HG03095 (cell line): ENCODE measurements at regions not wholly inside any gene's neighbourhood (a gene's known extent, or its start where the extent isn't known, plus 50 kb on each side); places are given as distances from the start of the nearest gene placed in this dataset.
"Not testable (repeated sequence)": the region's sequence is repeated elsewhere in the genome, so short reads cannot be mapped to it uniquely, and the experiment has no call there.

Experiments used
- ATAC-seq: cut with Tn5 transposase; IDR thresholded peaks from one replicate; pipeline ENCODE4 v1.9.1; 2021; ENCODE audit warnings: moderate library complexity; ENCODE audit not compliant: unreplicated experiment

- ATAC-seq, result no peak
Observed at GRCh38 chr2:194491409-194492115, 1165.5 kb upstream of the SLC39A10 start.

DNA sequence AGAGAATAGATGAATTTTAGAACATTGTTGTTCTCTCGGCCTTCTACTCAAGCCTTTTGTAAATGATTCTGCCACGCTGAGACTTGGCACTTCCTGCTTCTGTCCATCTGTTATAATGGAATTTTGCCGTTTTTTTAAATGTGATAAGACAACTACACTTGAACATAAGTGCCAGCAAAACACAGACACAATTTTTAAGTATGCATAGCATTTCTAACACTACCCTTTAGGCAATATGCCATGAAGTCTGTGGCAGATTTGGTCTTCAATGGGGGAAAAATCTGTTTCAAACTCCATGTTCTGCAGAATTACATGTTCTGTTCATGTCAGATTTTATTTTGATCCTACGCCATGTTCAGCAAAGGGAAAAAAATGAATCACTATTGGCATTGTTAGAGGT lies 1170.7 kb upstream of the SLC39A10 start:
- no peak for ATAC-seq

DNA sequence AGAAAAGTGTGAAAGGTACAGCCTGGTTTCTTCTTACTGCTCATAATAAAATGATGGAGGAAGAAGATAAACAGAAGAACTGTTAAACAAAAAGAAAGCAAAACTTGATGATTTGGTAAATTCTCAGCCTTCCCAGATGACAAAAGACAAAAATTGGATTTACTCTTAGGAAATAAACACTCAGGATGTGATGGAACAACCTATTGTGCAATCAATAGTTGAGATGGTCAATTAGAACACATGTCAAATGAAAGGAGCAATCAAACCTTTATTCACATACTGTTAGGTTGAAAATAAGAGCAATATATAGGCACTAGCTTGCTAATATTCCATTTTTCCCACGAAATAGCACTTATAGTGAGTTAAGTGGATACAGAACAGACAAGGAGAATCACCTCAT lies 1174.0 kb upstream of the SLC39A10 start:
- no peak for ATAC-seq

- no peak for ATAC-seq
Observed at GRCh38 chr2:194465641-194466040, 1191.4 kb upstream of the SLC39A10 start.

DNA sequence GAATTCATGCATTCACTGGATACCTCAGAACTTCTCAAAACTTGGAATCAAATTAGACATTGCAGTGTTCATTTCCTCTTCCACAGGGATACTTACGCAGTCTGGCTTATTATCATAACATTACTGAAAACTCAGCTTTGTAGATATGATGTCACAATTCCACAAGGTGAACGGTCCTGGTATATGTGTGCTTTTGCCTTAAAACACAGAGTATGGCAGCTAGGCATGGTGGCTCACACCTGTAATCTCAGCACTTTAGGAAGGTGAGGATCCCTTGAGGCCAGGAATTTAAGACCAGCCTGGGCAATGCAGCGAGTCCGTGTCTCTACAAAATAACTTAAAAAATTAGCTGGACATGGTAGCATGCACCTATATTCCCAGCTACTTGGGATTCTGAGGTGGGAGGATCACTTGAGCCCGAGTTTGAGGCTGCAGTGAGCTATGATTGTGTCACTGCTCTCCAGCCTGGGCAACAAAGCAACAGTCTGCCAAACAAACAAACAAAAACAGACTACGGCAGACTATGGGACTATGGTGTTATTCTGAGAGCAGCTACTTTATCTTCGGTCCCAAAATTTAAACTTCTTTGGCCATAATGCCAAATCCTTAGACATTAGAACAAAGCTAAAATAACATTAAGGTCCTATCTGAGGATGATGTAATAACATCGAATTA lies 1191.9 kb upstream of the SLC39A10 start:
- no peak for ATAC-seq

DNA sequence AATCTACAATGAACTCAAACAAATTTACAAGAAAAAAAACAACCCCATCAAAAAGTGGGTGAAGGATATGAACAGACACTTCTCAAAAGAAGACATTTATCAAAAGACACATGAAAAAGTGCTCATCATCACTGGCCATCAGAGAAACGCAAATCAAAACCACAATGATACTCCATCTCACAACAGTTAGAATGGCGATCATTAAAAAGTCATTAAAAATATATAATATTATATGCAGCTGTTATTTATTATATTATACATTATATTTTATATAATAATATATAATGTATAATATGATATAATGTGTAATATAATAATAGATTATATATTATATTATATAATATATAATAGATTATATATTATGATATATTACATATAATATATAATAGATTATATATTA lies 1194.1 kb upstream of the SLC39A10 start:
- not testable (repeated sequence) for ATAC-seq

DNA sequence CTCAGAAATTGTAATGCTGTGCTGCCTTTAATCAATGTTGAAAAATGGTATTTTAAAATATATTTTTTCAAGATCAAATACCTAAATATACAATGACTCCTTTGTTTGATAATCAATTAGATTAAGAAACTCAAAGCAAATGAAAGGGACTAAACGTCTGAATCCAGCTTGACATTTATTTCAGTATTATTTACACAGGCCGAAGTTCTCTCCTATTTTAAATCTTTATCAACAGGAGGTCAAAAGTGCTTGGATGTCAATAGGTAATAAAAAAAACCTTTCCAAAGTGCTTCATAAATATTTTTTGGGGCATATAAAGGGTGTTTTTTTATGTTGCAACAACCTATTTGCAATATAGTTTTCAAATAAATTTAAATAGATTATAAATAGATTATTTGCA lies 1201.7 kb upstream of the SLC39A10 start:
- no peak for ATAC-seq

GRCh38 chr2:194452504-194452903 lies 1204.5 kb upstream of the SLC39A10 start:
- ATAC-seq, result no peak

GRCh38 chr2:194445226-194445625 lies 1211.8 kb upstream of the SLC39A10 start:
- no peak for ATAC-seq

- no peak for ATAC-seq
Observed at GRCh38 chr2:194443926-194444325, 1213.1 kb upstream of the SLC39A10 start.

DNA sequence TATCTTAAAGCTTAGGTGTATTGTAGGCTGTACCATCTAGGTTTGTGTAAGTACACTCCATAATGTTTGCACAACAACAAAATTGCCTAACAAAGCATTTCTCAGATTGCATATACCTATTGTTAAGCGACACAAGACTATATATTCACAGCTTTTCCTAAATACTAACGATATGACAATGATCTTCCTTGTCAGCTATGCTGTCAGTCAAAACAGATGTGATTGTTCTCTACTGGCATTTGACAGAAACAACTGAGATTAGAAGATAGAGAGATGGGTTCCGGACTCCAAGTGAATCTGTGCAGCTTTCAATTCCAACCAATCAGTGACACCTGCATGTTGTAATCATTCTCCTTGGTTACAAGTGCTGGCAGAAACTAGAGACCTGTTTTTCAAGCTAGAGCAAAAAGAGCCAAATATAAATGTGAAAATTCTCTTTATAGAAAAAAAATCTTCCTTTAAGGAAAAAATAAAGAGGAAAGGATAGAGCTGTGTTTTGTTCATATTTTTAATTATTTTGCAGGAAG lies 1232.3 kb upstream of the SLC39A10 start:
- no peak for ATAC-seq

GRCh38 chr2:194411221-194411620 lies 1245.8 kb upstream of the SLC39A10 start:
- no peak for ATAC-seq

- ATAC-seq, result no peak
Observed at GRCh38 chr2:194395818-194396217, 1261.2 kb upstream of the SLC39A10 start.

DNA sequence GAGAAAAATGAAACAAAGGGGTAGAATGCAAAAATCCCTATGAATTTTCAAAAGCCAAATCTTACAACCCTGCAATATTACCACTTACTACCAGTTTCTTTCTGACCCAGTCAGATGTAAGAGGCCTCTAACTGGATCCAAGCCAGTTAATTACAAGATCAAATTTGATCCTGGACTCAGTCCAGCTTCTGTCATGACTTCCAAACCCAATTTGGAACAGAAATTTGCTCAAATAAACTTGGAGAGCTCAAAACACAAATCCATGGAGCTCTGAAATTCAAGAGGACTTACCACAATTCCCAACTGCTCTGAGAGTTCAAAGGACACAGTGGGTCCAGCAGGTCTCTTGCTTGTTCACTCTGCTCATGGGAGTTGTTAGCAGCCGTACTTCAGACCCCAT lies 1271.7 kb upstream of the SLC39A10 start:
- no peak for ATAC-seq

DNA sequence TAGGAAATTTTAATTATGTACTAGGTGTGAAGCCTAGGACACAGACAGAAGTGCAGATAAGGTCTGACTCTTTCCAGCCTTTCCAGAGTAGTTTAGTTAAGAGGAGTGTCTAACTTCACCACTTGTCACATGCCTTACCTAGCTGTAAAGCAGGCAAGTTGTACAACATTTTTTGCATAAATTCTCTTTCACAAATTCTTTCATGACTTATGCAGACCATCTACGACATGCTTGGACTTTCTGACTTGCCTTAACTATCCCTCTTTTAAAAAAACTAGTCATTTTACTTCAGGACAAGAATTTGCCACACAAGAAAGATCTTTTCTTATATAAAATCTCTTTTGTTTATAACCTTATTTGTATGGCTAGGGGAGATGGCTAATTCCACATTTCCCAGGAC lies 1273.6 kb upstream of the SLC39A10 start:
- no peak for ATAC-seq

DNA sequence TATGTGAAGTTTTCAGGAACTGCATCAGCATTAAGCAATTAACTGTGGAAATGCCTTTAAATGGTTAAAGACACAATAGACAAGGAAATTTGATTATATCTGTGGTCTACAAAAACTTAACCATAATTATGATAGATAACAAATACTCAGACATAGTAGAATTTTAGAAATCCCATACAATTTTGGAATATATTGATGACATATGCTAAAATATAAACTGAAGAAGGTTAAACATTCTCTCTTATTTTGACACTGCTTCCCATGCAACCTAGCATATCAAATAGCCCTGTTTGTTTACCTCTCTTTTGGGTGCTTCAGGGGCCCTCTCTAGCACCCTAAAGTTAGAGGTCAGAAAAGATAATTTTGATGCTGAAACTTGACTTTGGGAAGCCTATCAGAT lies 1274.8 kb upstream of the SLC39A10 start:
- no peak for ATAC-seq

GRCh38 chr2:194380011-194380410 lies 1277.0 kb upstream of the SLC39A10 start:
- peak; percentile 69 for ATAC-seq

DNA sequence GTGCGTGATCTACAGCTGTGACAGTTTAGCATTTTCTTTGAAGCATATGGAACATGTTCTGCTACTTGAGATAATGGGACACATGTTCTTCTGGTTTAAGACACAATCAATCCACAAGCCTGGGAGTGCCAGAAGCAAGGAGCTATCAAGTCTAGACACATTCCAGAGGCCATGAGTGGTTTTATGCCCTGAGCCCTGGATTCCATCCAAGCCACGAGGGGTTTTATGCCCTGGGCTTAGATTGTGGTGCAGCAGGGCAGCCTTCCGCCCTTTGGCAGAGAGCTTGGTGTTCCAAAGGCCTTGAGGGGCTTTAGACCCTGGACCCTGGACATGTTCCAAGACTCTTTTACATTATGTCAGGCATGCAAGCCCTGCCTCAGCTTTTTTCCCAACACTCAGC lies 1289.6 kb upstream of the SLC39A10 start:
- not testable (repeated sequence) for ATAC-seq

GRCh38 chr2:194363878-194364277 lies 1293.1 kb upstream of the SLC39A10 start:
- ATAC-seq, result no peak

- no peak for ATAC-seq
Observed at GRCh38 chr2:194363295-194363694, 1293.7 kb upstream of the SLC39A10 start.

DNA sequence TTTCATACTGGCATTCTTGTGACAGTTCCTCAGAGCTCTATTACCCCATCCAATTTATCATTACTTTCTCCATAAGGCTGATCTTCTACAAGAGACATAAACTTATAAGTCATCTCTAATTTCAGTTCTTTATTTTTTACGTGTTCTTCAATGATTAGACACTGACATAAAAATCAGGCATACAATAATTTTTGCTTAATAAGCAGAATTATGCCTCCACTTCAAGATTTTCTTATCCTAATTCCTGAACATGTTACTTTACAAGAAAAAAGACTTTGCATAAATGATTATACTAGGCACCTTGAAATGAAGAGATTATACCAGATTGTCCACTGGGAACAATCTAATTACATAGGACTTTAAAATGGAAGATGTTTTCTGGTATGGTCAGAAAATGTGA lies 1304.5 kb upstream of the SLC39A10 start:
- ATAC-seq, result no peak

- no peak for ATAC-seq
Observed at GRCh38 chr2:194346193-194346592, 1310.8 kb upstream of the SLC39A10 start.
